SH-SY5Y (cell line): ENCODE measurements at regions not wholly inside any gene's neighbourhood (a gene's known extent, or its start where the extent isn't known, plus 50 kb on each side); places are given as distances from the start of the nearest gene placed in this dataset.

Experiments
- GATA2 ChIP-seq: IDR thresholded peaks from 2 replicates; pipeline ENCODE4 v1.6.1; 2011; ENCODE audit warnings: mild to moderate bottlenecking, low read depth, low read length
- GATA3 ChIP-seq: IDR thresholded peaks from 2 replicates; pipeline ENCODE4 v1.6.1; 2011; ENCODE audit warnings: low read depth, mild to moderate bottlenecking, low read length, moderate library complexity

GRCh38 chr10:32151871-32152270 lies 95.6 kb upstream of the KIF5B start:
- no peak for TF ChIP-seq GATA3
- TF ChIP-seq GATA2, result no peak
